ENCODE measurements at regions not wholly inside any gene's neighbourhood (a gene's known extent, or its start where the extent isn't known, plus 50 kb on each side); places are given as distances from the start of the nearest gene placed in this dataset.

DNA sequence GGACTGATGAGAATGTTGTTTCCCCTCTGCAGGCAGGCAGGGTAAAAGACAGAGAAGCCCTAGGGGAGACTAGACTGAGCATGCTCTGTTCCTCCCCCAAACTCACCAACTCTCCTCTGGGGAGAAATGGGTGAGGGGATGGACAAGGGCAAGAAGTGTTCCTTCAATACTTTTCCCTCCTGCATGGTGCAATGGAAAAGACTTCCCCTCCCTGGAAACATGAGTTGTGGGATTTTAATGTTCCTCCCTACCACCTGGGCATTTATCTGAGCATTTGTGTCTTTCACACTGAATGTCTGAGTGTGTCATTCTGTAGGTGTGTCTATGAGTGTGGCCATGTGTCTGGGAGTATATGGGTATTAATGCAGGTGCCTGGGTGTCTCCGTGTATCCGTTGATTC, 275.7 kb downstream of the C1orf94 start:
- H3K4me1 Mint-ChIP-seq, result no peaks in the 10 kb centered on the region

GRCh38 chr1:34455121-34455520, 278.4 kb downstream of the C1orf94 start:
- POLR2A ChIA-PET, result no interaction called here
- DNase-seq, result no peak
- Mint-ChIP-seq H3K27me3 (no peaks in the 10 kb centered on the region), H3K9me3 (no peaks in the 10 kb centered on the region), H3K4me3 (no peak overlapping the region), H3K4me1 (no peaks in the 10 kb centered on the region), H3K36me3 (ENCODE audit: low read depth) (no peaks in the 10 kb centered on the region), H3K27ac (no peak overlapping the region)
- CTCF ChIA-PET, result no interaction called here

More for the DNA sequence above, 275.7 kb downstream of the C1orf94 start:
- H3K9me3 Mint-ChIP-seq, result no peaks in the 10 kb centered on the region
- H3K36me3 Mint-ChIP-seq (ENCODE audit: low read depth), result no peaks in the 10 kb centered on the region
- ChIA-PET POLR2A (no interaction called here), CTCF (no interaction called here)
- no peaks in the 10 kb centered on the region for H3K27me3 Mint-ChIP-seq
- DNase-seq, result no peak
- no peak overlapping the region for H3K27ac Mint-ChIP-seq
- no peak overlapping the region for H3K4me3 Mint-ChIP-seq

DNA sequence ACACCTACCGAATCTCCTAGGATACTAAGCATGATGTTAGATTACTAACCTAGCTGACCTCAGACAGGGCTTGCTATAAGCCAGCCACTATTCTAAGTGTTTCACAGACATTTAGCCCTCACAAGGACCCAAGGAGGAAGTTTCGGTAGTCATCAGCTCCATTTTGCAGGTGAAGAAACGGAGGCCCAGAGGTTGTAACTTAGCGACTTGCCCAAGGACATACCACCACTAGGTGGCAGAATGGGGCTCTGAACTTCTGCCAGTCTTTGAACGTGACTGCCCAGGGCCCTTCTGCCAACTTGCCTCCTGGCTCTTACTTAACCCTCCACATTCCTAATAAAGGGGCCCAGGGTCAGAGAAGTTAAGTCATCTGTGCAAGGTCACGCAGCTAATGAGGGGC, 283.5 kb downstream of the C1orf94 start:
- CTCF ChIA-PET, result interaction anchor here (1.3 to 1.6 kb wide), 2 partner anchors 268 to 282 kb away, joined by 3 read pairs; no protein-coding TSS in a partner anchor
- DNase-seq, result peak; percentile 64
- H3K27me3 Mint-ChIP-seq, result no peaks in the 10 kb centered on the region
- POLR2A ChIA-PET, result no interaction called here
- H3K36me3 Mint-ChIP-seq (ENCODE audit: low read depth), result no peaks in the 10 kb centered on the region
- H3K27ac Mint-ChIP-seq, result no peak overlapping the region
- H3K9me3 Mint-ChIP-seq, result no peaks in the 10 kb centered on the region
- H3K4me3 Mint-ChIP-seq, result no peak overlapping the region
- no peaks in the 10 kb centered on the region for H3K4me1 Mint-ChIP-seq

DNA sequence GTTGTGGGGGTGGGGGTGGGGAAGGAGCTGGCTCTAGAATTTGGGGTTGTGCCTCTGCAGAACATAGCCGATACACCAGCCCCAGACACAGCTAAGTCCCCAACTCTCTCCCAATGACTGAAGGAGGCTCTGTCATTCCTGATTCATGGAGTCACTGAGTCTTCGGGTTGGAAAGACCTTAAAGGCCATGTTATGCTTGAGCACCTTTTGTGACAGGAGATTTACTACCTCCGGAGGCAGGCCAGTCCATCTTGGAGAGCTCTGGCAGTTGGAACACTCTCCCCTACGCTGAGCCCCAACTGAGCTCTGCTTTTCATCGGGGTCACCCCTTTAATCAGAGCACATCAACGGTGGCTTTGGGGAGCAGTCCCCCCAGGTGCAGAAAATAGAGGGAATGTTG, 284.4 kb upstream of the GJB5 start:
- Mint-ChIP-seq H3K27ac (no peak overlapping the region), H3K36me3 (ENCODE audit: low read depth) (no peaks in the 10 kb centered on the region), H3K9me3 (no peaks in the 10 kb centered on the region), H3K27me3 (peaks cover 11% of the 10 kb centered on the region), H3K4me3 (no peak overlapping the region), H3K4me1 (no peaks in the 10 kb centered on the region)
- POLR2A ChIA-PET, result no interaction called here
- CTCF ChIA-PET, result no interaction called here
- no peak for DNase-seq

DNA sequence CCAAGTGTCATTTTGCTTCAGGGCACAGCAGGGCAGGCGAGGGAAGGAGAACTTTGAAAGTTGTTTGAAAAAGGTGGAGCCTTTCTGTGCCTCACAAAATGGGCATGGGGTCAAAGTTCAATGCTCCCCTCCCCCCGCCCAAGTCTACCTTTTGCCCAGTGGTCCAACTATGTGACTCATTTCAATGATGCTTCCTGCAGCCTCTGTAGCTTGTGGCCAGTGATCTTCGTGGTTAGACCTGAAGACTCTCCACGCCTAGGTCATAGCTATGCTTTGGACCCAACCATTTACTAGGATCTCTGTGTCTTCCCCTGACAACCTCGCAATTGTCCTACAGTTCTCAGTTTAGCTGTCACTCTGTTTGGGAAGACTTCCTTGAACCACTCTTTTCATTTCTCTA, 280.3 kb upstream of the GJB5 start:
- CTCF ChIA-PET, result interaction anchor here (0.6 kb wide), 1 partner anchor 134 kb away, joined by 7 read pairs; no protein-coding TSS in a partner anchor

GRCh38 chr1:34476371-34476770, 278.5 kb upstream of the GJB5 start:
- H3K27ac Mint-ChIP-seq, result no peak overlapping the region
- no peak overlapping the region for H3K4me3 Mint-ChIP-seq
- H3K27me3 Mint-ChIP-seq, result no peaks in the 10 kb centered on the region

More for the DNA sequence above, 280.3 kb upstream of the GJB5 start:
- Mint-ChIP-seq H3K9me3 (no peaks in the 10 kb centered on the region), H3K4me3 (no peak overlapping the region), H3K27me3 (peaks cover 2% of the 10 kb centered on the region), H3K36me3 (ENCODE audit: low read depth) (no peaks in the 10 kb centered on the region), H3K27ac (no peak overlapping the region), H3K4me1 (no peaks in the 10 kb centered on the region)
- no peak for DNase-seq
- POLR2A ChIA-PET, result no interaction called here

GRCh38 chr1:34477632-34478141, 277.2 kb upstream of the GJB5 start:
- no peaks in the 10 kb centered on the region for H3K36me3 Mint-ChIP-seq (ENCODE audit: low read depth)
- ChIA-PET CTCF (interaction anchor here (0.5 kb wide), 1 partner anchor 323 kb away, joined by 3 read pairs; no protein-coding TSS in a partner anchor), POLR2A (no interaction called here)
- H3K4me1 Mint-ChIP-seq, result no peaks in the 10 kb centered on the region
- no peak for DNase-seq
- H3K4me3 Mint-ChIP-seq, result no peak overlapping the region
- H3K27me3 Mint-ChIP-seq, result no peaks in the 10 kb centered on the region
- H3K9me3 Mint-ChIP-seq, result no peaks in the 10 kb centered on the region
- no peak overlapping the region for H3K27ac Mint-ChIP-seq

More at GRCh38 chr1:34476371-34476770, 278.5 kb upstream of the GJB5 start:
- Mint-ChIP-seq H3K4me1 (no peaks in the 10 kb centered on the region), H3K36me3 (ENCODE audit: low read depth) (no peaks in the 10 kb centered on the region), H3K9me3 (no peaks in the 10 kb centered on the region)
- ChIA-PET POLR2A (no interaction called here), CTCF (no interaction called here)
- DNase-seq, result no peak

DNA sequence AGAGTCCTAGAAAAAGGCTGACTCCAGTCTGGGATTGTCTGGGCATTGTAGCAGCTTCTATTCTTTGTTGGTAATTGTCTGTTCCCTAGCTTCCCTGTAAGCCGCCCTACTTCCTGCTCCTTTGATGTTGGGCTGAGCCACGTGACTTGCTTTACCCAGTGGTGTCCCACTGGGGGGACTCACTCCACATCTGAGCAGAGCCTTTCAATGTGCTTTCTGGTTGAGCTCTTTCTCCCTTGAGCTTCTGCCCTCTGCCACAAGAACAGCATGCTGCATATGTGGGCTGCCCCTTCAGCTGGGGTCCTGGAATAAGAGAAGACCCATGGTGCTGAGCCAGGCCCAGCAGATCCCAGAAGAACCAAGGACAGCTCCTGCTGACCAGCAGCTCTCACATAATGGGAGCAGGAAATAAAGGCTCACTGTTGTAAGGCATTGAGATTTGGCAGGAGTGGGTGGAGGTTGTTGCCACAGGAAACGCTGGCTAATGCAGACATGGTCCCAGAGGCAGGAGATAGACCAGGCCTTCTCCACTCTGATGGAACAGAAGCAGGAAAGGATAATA, 276.3 kb upstream of the GJB5 start:
- Mint-ChIP-seq H3K4me3 (no peak overlapping the region), H3K4me1 (no peaks in the 10 kb centered on the region), H3K27me3 (no peaks in the 10 kb centered on the region), H3K27ac (no peak overlapping the region), H3K36me3 (ENCODE audit: low read depth) (no peaks in the 10 kb centered on the region), H3K9me3 (no peaks in the 10 kb centered on the region)
- CTCF ChIA-PET, result interaction anchor here (0.6 kb wide), 1 partner anchor 84 kb away, joined by 3 read pairs; no protein-coding TSS in a partner anchor
- POLR2A ChIA-PET, result no interaction called here
- DNase-seq, result no peak

DNA sequence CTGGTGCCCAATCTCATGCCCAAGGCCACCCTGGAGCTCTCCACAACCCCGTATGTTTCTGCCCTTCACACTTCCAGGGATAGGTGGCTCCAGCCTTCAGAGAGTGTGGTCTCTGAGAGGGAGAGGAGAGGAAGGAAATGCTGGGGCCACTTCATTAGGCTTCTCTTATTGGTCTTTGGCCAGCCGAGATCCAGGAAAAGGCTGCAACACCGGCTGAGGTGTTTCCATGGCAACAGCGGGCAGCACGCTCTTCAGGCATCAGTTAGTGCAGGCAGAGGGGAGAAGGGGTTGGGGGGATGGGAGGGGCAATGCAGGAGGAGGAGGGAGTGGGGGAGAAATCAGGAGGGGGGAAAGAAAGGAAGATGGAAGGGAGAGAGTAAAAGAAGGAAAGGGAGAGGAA, 275.1 kb upstream of the GJB5 start:
- peaks cover 2% of the 10 kb centered on the region for H3K27me3 Mint-ChIP-seq
- no peak overlapping the region for H3K27ac Mint-ChIP-seq
- no peaks in the 10 kb centered on the region for H3K36me3 Mint-ChIP-seq (ENCODE audit: low read depth)
- POLR2A ChIA-PET, result no interaction called here
- CTCF ChIA-PET, result no interaction called here
- H3K9me3 Mint-ChIP-seq, result no peaks in the 10 kb centered on the region
- H3K4me1 Mint-ChIP-seq, result no peaks in the 10 kb centered on the region
- no peak for DNase-seq
- H3K4me3 Mint-ChIP-seq, result no peak overlapping the region

DNA sequence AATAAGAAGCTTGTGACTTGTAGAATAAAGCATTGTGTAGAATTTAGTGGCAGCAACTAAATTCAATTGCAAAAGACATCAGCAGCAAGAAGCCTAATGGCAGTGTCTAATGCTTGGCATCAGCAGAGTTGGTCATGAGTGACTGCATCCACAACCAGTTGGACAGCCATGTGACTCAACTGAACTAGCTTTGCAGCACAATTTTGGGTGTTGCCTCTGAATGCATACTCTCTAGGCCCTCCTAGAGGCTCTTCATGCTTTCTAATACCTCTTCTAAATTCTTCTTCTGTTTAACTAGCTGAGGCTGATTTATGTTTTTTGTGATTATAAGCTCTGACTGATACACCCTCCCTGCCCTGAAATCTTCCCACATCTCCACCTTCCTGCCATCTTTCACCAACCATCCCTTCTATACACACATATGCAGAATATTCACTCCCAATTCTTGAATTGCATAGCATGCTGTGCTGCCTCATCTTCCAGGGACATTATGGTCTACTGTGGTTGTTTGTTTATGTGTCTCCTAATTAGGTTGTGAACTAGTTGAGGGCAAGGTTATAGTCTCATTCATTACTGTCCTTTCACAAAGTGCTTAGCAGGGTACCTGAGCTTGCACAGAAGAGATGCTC, 266.7 kb upstream of the GJB5 start:
- no peak overlapping the region for H3K27ac Mint-ChIP-seq
- peaks cover 11% of the 10 kb centered on the region for H3K9me3 Mint-ChIP-seq
- CTCF ChIA-PET, result no interaction called here
- POLR2A ChIA-PET, result no interaction called here
- DNase-seq, result no peak
- peaks cover 2% of the 10 kb centered on the region for H3K27me3 Mint-ChIP-seq
- H3K4me3 Mint-ChIP-seq, result no peak overlapping the region
- no peaks in the 10 kb centered on the region for H3K4me1 Mint-ChIP-seq
- H3K36me3 Mint-ChIP-seq (ENCODE audit: low read depth), result no peaks in the 10 kb centered on the region

GRCh38 chr1:34500451-34500850, 254.4 kb upstream of the GJB5 start:
- ChIA-PET POLR2A (no interaction called here), CTCF (no interaction called here)
- Mint-ChIP-seq H3K27me3 (no peaks in the 10 kb centered on the region), H3K4me3 (no peak overlapping the region), H3K4me1 (no peaks in the 10 kb centered on the region), H3K36me3 (ENCODE audit: low read depth) (no peaks in the 10 kb centered on the region), H3K27ac (no peak overlapping the region), H3K9me3 (no peaks in the 10 kb centered on the region)
- peak; percentile 26 for DNase-seq

DNA sequence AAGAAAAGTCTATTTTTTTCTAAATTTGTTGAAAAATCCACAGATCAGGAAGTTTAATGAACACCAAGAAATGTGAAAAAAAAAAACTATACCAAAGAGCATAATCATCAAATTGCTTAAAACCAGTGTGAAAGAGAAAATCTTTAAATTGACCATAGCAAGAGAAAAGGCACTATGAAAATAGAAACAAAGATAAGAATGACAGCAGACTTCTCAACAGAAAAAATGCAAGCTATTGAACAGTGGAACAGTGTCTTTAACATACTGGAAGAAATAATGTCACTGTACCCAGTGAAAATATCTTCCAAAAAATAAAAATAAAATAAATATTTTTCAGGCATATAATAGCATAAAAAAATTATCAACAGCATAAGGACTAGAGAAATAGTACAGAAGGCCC, 243.0 kb upstream of the GJB5 start:
- Mint-ChIP-seq H3K9me3 (peaks cover 10% of the 10 kb centered on the region), H3K4me1 (no peaks in the 10 kb centered on the region), H3K4me3 (no peak overlapping the region), H3K27me3 (no peaks in the 10 kb centered on the region), H3K27ac (no peak overlapping the region), H3K36me3 (ENCODE audit: low read depth) (no peaks in the 10 kb centered on the region)
- DNase-seq, result no peak
- ChIA-PET CTCF (interaction anchor here (0.6 kb wide), 1 partner anchor 50 kb away, joined by 3 read pairs; no protein-coding TSS in a partner anchor), POLR2A (no interaction called here)

- Mint-ChIP-seq H3K4me1 (no peaks in the 10 kb centered on the region), H3K36me3 (ENCODE audit: low read depth) (no peaks in the 10 kb centered on the region), H3K4me3 (no peak overlapping the region), H3K27me3 (no peaks in the 10 kb centered on the region), H3K27ac (no peak overlapping the region), H3K9me3 (peaks cover 2% of the 10 kb centered on the region)
- ChIA-PET CTCF (no interaction called here), POLR2A (no interaction called here)
- DNase-seq, result no peak
These were observed 236.6 kb upstream of the GJB5 start for GRCh38 chr1:34518146-34518699.

All from activated CD4-positive, alpha-beta T cell treated with anti-CD3 and anti-CD28 coated beads, Interleukin-2, amount 10 ng/mL, durations not matched to agents 7 days and 5 days (primary cell).